ENCODE measurements at regions not wholly inside any gene's neighbourhood (a gene's known extent, or its start where the extent isn't known, plus 50 kb on each side); places are given as distances from the start of the nearest gene placed in this dataset.

GRCh38 chr15:81896356-81896755 lies 149.5 kb downstream of the MEX3B start:
- Histone ChIP-seq H4K20me1 (replicated peaks; ENCODE audit: control insufficient read depth, extremely low read depth, insufficient read depth, low read length) (no peaks in the 10 kb centered on the region), H3K27ac (ENCODE audit: insufficient read depth, low read depth, low read length) (no peak overlapping the region), H3K9me1 (replicated peaks; ENCODE audit: control insufficient read depth, extremely low read depth, insufficient read depth, low read length) (no peaks in the 10 kb centered on the region), H2AFZ (ENCODE audit: low read depth, low read length) (no peak overlapping the region), H3K4me2 (ENCODE audit: insufficient read depth, low read length) (no peak overlapping the region), H3K36me3 (ENCODE audit: control insufficient read depth in 2 of 2, extremely low read depth in 1 of 2, insufficient read depth in 2 of 2, low read length in 2 of 2) (no peaks in the 10 kb centered on the region), H3K9me3 (replicated peaks; ENCODE audit: control insufficient read depth, insufficient read depth, low read length) (no peaks in the 10 kb centered on the region), H3K9ac (replicated peaks; ENCODE audit: extremely low read depth, insufficient read depth, low read length) (no peak overlapping the region), H3K27me3 (ENCODE audit: control insufficient read depth in 2 of 2, insufficient read depth in 2 of 2, low read length in 2 of 2) (no peaks in the 10 kb centered on the region), H3K4me1 (ENCODE audit: control insufficient read depth, extremely low read depth, insufficient read depth, low read length) (no peaks in the 10 kb centered on the region), H3K4me3 (replicated peaks in 1 of 3; ENCODE audit: insufficient read depth in 1 of 3, low read depth in 1 of 3, low read length in 3 of 3) (no peak overlapping the region), H3K79me2 (ENCODE audit: control insufficient read depth, insufficient read depth, low read length) (no peaks in the 10 kb centered on the region)
- ChIA-PET CTCF (no interaction called here), POLR2A (no interaction called here)
- DNase-seq (ENCODE audit: low read depth, low spot score) (no peak), FAIRE-seq (no peak)
- BruUV-seq (replicated peaks) = no TSS peak
- dilution Hi-C loops (cut with MboI; ENCODE audit: extremely low pct_ligation_motif_present, low sequenced_read_pairs) (no loop called here), intact Hi-C loops (cut with micrococcal nuclease) (no loop called here)
- TF ChIP-seq EZH2 (IDR thresholded peaks at IDR 0.05; ENCODE audit: borderline replicate concordance, low read depth, low read length, severe bottlenecking) = no peak
- TF ChIP-seq POLR2AphosphoS5 (IDR thresholded peaks at IDR 0.05; ENCODE audit: insufficient read depth, low read depth, low read length) = no peak
- no peak for TF ChIP-seq MAX (IDR thresholded peaks at IDR 0.05; ENCODE audit: insufficient read depth, insufficient read length)
- TF ChIP-seq, protein P1, sequence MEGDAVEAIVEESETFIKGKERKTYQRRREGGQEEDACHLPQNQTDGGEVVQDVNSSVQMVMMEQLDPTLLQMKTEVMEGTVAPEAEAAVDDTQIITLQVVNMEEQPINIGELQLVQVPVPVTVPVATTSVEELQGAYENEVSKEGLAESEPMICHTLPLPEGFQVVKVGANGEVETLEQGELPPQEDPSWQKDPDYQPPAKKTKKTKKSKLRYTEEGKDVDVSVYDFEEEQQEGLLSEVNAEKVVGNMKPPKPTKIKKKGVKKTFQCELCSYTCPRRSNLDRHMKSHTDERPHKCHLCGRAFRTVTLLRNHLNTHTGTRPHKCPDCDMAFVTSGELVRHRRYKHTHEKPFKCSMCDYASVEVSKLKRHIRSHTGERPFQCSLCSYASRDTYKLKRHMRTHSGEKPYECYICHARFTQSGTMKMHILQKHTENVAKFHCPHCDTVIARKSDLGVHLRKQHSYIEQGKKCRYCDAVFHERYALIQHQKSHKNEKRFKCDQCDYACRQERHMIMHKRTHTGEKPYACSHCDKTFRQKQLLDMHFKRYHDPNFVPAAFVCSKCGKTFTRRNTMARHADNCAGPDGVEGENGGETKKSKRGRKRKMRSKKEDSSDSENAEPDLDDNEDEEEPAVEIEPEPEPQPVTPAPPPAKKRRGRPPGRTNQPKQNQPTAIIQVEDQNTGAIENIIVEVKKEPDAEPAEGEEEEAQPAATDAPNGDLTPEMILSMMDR (IDR thresholded peaks at IDR 0.05; ENCODE audit: extremely low read depth in 1 of 2, insufficient read depth in 1 of 2, low read depth in 1 of 2, low read length in 2 of 2) = no peak
- TF ChIP-seq MYC (IDR thresholded peaks at IDR 0.05; ENCODE audit: low read depth, low read length) = no peak
- TF ChIP-seq GATA2 (IDR thresholded peaks at IDR 0.05; ENCODE audit: insufficient read depth, insufficient read length, low read depth, low read length) = no peak
- no peak for TF ChIP-seq POLR2A (IDR thresholded peaks at IDR 0.05; ENCODE audit: low read depth, low read length)
- TF ChIP-seq JUN (IDR thresholded peaks at IDR 0.05; ENCODE audit: borderline replicate concordance, insufficient read depth, insufficient read length, low read depth) = no peak
- TF ChIP-seq FOS (IDR thresholded peaks at IDR 0.05; ENCODE audit: borderline replicate concordance, insufficient read depth, low read length) = no peak
